ENCODE measurements at regions not wholly inside any gene's neighbourhood (a gene's known extent, or its start where the extent isn't known, plus 50 kb on each side); places are given as distances from the start of the nearest gene placed in this dataset.

GRCh38 chr11:81787584-81788049 lies 946.0 kb downstream of the FAM181B start:
- TF ChIP-seq CTCF (IDR thresholded peaks at IDR 0.05) (no peak), POLR2A (IDR thresholded peaks at IDR 0.05) (no peak), EP300 (IDR thresholded peaks at IDR 0.05) (no peak)

Data from sigmoid colon (tissue), 4 donors.